Kidney (tissue), 13 donors: ENCODE measurements at regions not wholly inside any gene's neighbourhood (a gene's known extent, or its start where the extent isn't known, plus 50 kb on each side); places are given as distances from the start of the nearest gene placed in this dataset.

Experiments used
- DNase-seq, 5 donors: peaks; one replicate each; pipeline ENCODE4 v3.0.0-alpha.2; 2013 to 2020
- FAIRE-seq: peaks from 2 replicates; lab custom pipeline; 2012; peaks lifted over from hg19 to GRCh38; lab: Jason Lieb, UNC
- H3K27ac ChIP-seq, 2 donors: one replicate each; pipeline ENCODE4 v1.7.0; 2013; ENCODE audit warnings: low read depth in 2 of 2, low read length in 2 of 2, inconsistent platforms in 1 of 2
- H3K27me3 ChIP-seq: one replicate; pipeline ENCODE4 v1.7.1; 2013; ENCODE audit warnings: low read length, inconsistent platforms; ENCODE audit not compliant: control insufficient read depth, insufficient read depth
- H3K36me3 ChIP-seq, 3 donors: one replicate each; pipeline versions ENCODE4 v1.7.0 to v1.7.1; 2013; ENCODE audit warnings: low read length in 3 of 3, control low read depth in 1 of 3, inconsistent platforms in 1 of 3; ENCODE audit not compliant: insufficient read depth in 3 of 3, control insufficient read depth in 2 of 3
- H3K4me1 ChIP-seq, 3 donors: one replicate each; pipeline versions ENCODE4 v1.7.0 to v1.7.1; 2013; ENCODE audit warnings: low read length in 3 of 3, inconsistent platforms in 1 of 3, low read depth in 1 of 3; ENCODE audit not compliant: control insufficient read depth in 2 of 3, insufficient read depth in 2 of 3
- H3K4me3 ChIP-seq, 3 donors: one replicate each; pipeline versions ENCODE4 v1.7.0 to v1.8.1; 2013; ENCODE audit warnings: low read length in 3 of 3, control low read depth in 1 of 3, inconsistent platforms in 1 of 3
- H3K9ac ChIP-seq, 3 donors: one replicate each; pipeline versions ENCODE4 v1.7.0 to v1.7.1; 2013; ENCODE audit warnings: low read length in 3 of 3, control low read depth in 1 of 3, inconsistent platforms in 1 of 3
- H3K9me3 ChIP-seq, 3 donors: one replicate each; pipeline versions ENCODE4 v1.7.0 to v1.7.1; 2013; ENCODE audit warnings: low read length in 3 of 3, control low read depth in 1 of 3, inconsistent platforms in 1 of 3; ENCODE audit not compliant: control insufficient read depth in 2 of 3, insufficient read depth in 1 of 3
- CTCF ChIP-seq: IDR thresholded peaks from 3 replicates; pipeline ENCODE4 v1.5.1; 2012; ENCODE audit warnings: mild to moderate bottlenecking, moderate library complexity, borderline replicate concordance; ENCODE audit not compliant: insufficient read depth; ENCODE audit errors: extremely low read depth
- intact Hi-C: fragments of 100-400 bp; cut with DNase I; formaldehyde crosslinking; loops from one replicate; pipeline ENCODE4 v1.11.1; 2022
- donor health status: control.
- donor health status: control.
- donor health status: control.
- donor health status: control.
- donor health status: control.
- donor health status: DM: yes; HTN: yes; CAD: no.
- donor health status: Normal renal cell carcinoma (clear cell type).

GRCh38 chr5:112604732-112605630, 132.7 kb upstream of the APC start:
- peak in 1 of 5 donors; percentile 51 for DNase-seq
- Histone ChIP-seq H3K4me1 (no peaks in the 10 kb centered on the region), H3K36me3 (no peaks in the 10 kb centered on the region), H3K4me3 (no peak overlapping the region), H3K27me3 (no peaks in the 10 kb centered on the region), H3K27ac (no peak overlapping the region), H3K9ac (no peak overlapping the region), H3K9me3 (no peaks in the 10 kb centered on the region)
- TF ChIP-seq CTCF: peak; percentile 16
- intact Hi-C loops: no loop called here
- no peak for FAIRE-seq

- no peaks in the 10 kb centered on the region for H3K9me3 ChIP-seq
- DNase-seq (no peak), FAIRE-seq (no peak)
- intact Hi-C loops: no loop called here
- TF ChIP-seq CTCF: no peak
- no peak overlapping the region for H3K9ac ChIP-seq
- H3K4me3 ChIP-seq: no peak overlapping the region
- H3K36me3 ChIP-seq: no peaks in the 10 kb centered on the region
- peaks cover 0 to 3% (median 0%) of the 10 kb centered on the region in 3 donors for H3K4me1 ChIP-seq
- H3K27me3 ChIP-seq: no peaks in the 10 kb centered on the region
- H3K27ac ChIP-seq: no peak overlapping the region
Observed at GRCh38 chr5:112608975-112609374, 128.7 kb upstream of the APC start.

GRCh38 chr5:112612663-112613062, 125.0 kb upstream of the APC start:
- H3K27ac ChIP-seq: no peak overlapping the region
- H3K9ac ChIP-seq: no peak overlapping the region
- no peak for TF ChIP-seq CTCF
- no peak for FAIRE-seq
- intact Hi-C loops: no loop called here
- H3K4me3 ChIP-seq: no peak overlapping the region
- no peaks in the 10 kb centered on the region for H3K36me3 ChIP-seq
- peaks cover 0 to 3% (median 0%) of the 10 kb centered on the region in 3 donors for H3K4me1 ChIP-seq
- no peaks in the 10 kb centered on the region for H3K27me3 ChIP-seq
- DNase-seq: no peak
- H3K9me3 ChIP-seq: no peaks in the 10 kb centered on the region
